PC-3 (cell line): ENCODE measurements at regions not wholly inside any gene's neighbourhood (a gene's known extent, or its start where the extent isn't known, plus 50 kb on each side); places are given as distances from the start of the nearest gene placed in this dataset.

Source experiments
- ATAC-seq: fragments of 200-7000 bp; cut with Tn5 transposase; 2 replicates; pipeline ENCODE4 v1.9.1; 2020; ENCODE audit warnings: mild to moderate bottlenecking, moderate library complexity
- BruUV-seq: library from RNA; stranded (reverse); fragments of 400-500 nt; replicated peaks from 2 replicates; lab custom pipeline; 2021; lab: Mats Ljungman, UMichigan
- CTCF ChIA-PET: fragments of 300-600 bp; sonication (Branson Sonifier 250); formaldehyde crosslinking; loops from one replicate; lab custom pipeline; 2022; ENCODE audit warnings: antibody characterized with exemption; lab: Charles Lee
- POLR2A ChIA-PET: fragments of 300-600 bp; sonication (Branson Sonifier 250); formaldehyde crosslinking; loops from one replicate; lab custom pipeline; 2022; ENCODE audit warnings: antibody characterized with exemption; ENCODE audit not compliant: unreplicated experiment; lab: Charles Lee
- DNase-seq: peaks from one replicate; pipeline ENCODE4 v3.0.0-alpha.2; 2015
- H2AFZ ChIP-seq: fragments of 300-600 bp; sonication (generic); 2 replicates; pipeline ENCODE4 v1.6.0; 2016; ENCODE audit warnings: antibody characterized with exemption, low read length
- H3F3A ChIP-seq: fragments of 300-600 bp; sonication (generic); one replicate; pipeline ENCODE4 v1.6.0; 2017; ENCODE audit warnings: antibody characterized with exemption, low read length, control low read depth, mild to moderate bottlenecking; ENCODE audit not compliant: unreplicated experiment
- H3K27ac ChIP-seq: fragments of 300-600 bp; sonication (generic); 2 replicates; pipeline ENCODE4 v1.5.1; 2016; ENCODE audit warnings: mild to moderate bottlenecking, low read length
- H3K27me3 ChIP-seq: fragments of 300-600 bp; sonication (generic); 2 replicates; pipeline ENCODE4 v1.6.1; 2016; ENCODE audit warnings: low read length, mixed read lengths
- H3K36me3 ChIP-seq: fragments of 300-600 bp; sonication (generic); 2 replicates; pipeline ENCODE4 v1.6.1; 2016; ENCODE audit warnings: low read depth, mixed run types, low read length, mixed read lengths
- H3K4me1 ChIP-seq: fragments of 300-600 bp; sonication (generic); 2 replicates; pipeline ENCODE4 v1.5.1; 2016; ENCODE audit warnings: low read length; ENCODE audit not compliant: insufficient read depth
- H3K4me2 ChIP-seq: fragments of 300-600 bp; sonication (generic); 2 replicates; pipeline ENCODE4 v1.6.0; 2016; ENCODE audit warnings: low read length
- H3K4me3 ChIP-seq: fragments of 300-600 bp; sonication (generic); 2 replicates; pipeline ENCODE4 v1.5.1; 2016; ENCODE audit warnings: mild to moderate bottlenecking, low read length, mixed read lengths
- H3K79me2 ChIP-seq: fragments of 300-600 bp; sonication (generic); 2 replicates; pipeline ENCODE4 v1.6.1; 2017; ENCODE audit warnings: low read length, mixed read lengths
- H3K9ac ChIP-seq: fragments of 300-600 bp; sonication (generic); 2 replicates; pipeline ENCODE4 v1.6.0; 2016; ENCODE audit warnings: mild to moderate bottlenecking, low read length
- H3K9me2 ChIP-seq: fragments of 300-600 bp; sonication (generic); replicated peaks from 2 replicates; pipeline ENCODE4 v1.6.1; 2016; ENCODE audit warnings: mixed run types, low read length, mixed read lengths
- H3K9me3 ChIP-seq: fragments of 300-600 bp; sonication (generic); 2 replicates; pipeline ENCODE4 v1.6.1; 2016; ENCODE audit warnings: low read length, mixed read lengths
- H4K20me1 ChIP-seq: fragments of 300-600 bp; sonication (generic); 2 replicates; pipeline ENCODE4 v1.6.1; 2016; ENCODE audit warnings: low read length, mixed read lengths
- CTCF ChIP-seq: fragments of 300-600 bp; sonication (generic); conservative IDR thresholded peaks from 2 replicates; pipeline ENCODE4 v1.5.1; 2017; ENCODE audit warnings: antibody characterized with exemption, low read depth, mild to moderate bottlenecking, low read length
- EZH2 ChIP-seq: fragments of 300-600 bp; sonication (generic); IDR thresholded peaks from one replicate; pipeline ENCODE4 v1.6.1; 2017; ENCODE audit warnings: antibody characterized with exemption, mild to moderate bottlenecking, low read length; ENCODE audit not compliant: unreplicated experiment
- EZH2phosphoT487 ChIP-seq: fragments of 300-600 bp; sonication (generic); IDR thresholded peaks from 2 replicates; pipeline ENCODE4 v1.6.1; 2018; ENCODE audit warnings: mild to moderate bottlenecking, antibody characterized with exemption, low read length, borderline replicate concordance
- intact Hi-C: fragments of 100-400 bp; cut with micrococcal nuclease; formaldehyde crosslinking; loops from 2 replicates; pipeline ENCODE4 v1.9.0; 2023

GRCh38 chr3:24062916-24063315 lies 117.8 kb downstream of the NR1D2 start:
- no peaks in the 10 kb centered on the region for H3K36me3 ChIP-seq
- H3K4me3 ChIP-seq, result no peak overlapping the region
- POLR2A ChIA-PET, result no interaction called here
- DNase-seq (no peak), ATAC-seq (no peak)
- H4K20me1 ChIP-seq, result no peaks in the 10 kb centered on the region
- no peak overlapping the region for H3K27ac ChIP-seq
- H2AFZ ChIP-seq, result no peak overlapping the region
- H3K4me2 ChIP-seq, result no peak overlapping the region
- TF ChIP-seq CTCF (no peak), EZH2phosphoT487 (no peak), EZH2 (no peak)
- no peak overlapping the region for H3K9ac ChIP-seq
- H3K79me2 ChIP-seq, result no peaks in the 10 kb centered on the region
- H3K9me3 ChIP-seq, result no peaks in the 10 kb centered on the region
- CTCF ChIA-PET, result no interaction called here
- intact Hi-C loops, result loop anchor here (10.0 kb wide), 1 partner anchor 302 kb away; no protein-coding TSS in a partner anchor
- H3K9me2 ChIP-seq, result no peaks in the 10 kb centered on the region
- H3F3A ChIP-seq, result no peaks in the 10 kb centered on the region
- no peaks in the 10 kb centered on the region for H3K27me3 ChIP-seq
- no TSS peak for BruUV-seq
- no peaks in the 10 kb centered on the region for H3K4me1 ChIP-seq
